ENCODE measurements at regions not wholly inside any gene's neighbourhood (a gene's known extent, or its start where the extent isn't known, plus 50 kb on each side); places are given as distances from the start of the nearest gene placed in this dataset.
A peak's percentile ranks its signal among the peaks of the same experiment; 100 is the strongest.

DNA sequence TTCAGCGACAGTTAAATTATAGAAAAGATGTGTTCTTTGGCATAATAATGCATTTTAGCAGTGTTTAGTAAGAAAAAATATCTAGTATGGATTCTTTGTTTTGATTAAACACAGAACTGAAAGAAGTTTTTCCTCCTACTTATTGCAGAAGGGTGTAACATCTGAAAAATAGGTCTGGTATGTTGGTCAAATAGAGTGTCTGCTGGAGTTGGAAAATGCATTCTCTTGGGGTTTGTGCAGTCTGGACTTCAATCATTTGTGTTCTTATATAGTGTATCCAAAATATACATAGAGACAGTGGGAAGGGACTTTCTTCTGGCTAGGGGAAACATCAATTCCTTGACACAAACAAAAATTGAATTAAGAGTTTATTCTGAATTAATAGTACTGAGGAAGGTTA is 132.4 kb upstream of the MAN1A1 start:
- Histone ChIP-seq H3K27ac (no peak overlapping the region), H3K36me3 (no peaks in the 10 kb centered on the region)
- DNase-seq (ENCODE audit: low read depth in 1 of 2, low spot score in 1 of 2) = no peak

DNA sequence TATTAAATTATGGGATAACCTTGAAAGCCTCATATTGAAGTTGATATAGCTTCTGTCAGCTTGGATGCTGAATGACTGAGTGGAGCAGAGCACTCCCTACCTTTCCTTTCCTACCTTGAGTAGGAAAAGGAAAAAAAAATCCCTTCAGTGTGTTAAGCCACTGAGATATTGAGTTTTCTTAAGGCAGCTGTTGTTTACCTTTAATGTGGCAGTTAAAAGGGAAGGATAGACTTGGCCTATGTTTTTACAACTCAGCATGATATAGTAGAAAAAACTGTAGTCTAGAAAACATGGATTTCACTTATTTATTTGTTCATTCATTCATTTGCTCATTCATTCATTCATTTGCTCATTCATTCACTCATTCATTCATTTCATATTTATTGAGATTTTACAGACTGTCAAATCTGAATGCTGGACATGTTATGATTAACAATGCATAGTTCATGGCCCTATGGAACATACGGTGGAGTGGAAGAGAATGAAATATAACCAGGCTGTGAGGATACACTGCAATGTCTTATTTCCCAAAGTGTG is 131.5 kb upstream of the MAN1A1 start:
- H3K36me3 ChIP-seq = no peaks in the 10 kb centered on the region
- peaks cover 5% of the 10 kb centered on the region for H3K4me1 ChIP-seq (ENCODE audit: low read depth)
- H3K27me3 ChIP-seq = no peaks in the 10 kb centered on the region
- DNase-seq (ENCODE audit: low read depth in 1 of 2, low spot score in 1 of 2) = no peak
- H3K9me3 ChIP-seq (ENCODE audit: low read depth) = no peaks in the 10 kb centered on the region
- no peak overlapping the region for H3K4me3 ChIP-seq
- TF ChIP-seq, protein P1, sequence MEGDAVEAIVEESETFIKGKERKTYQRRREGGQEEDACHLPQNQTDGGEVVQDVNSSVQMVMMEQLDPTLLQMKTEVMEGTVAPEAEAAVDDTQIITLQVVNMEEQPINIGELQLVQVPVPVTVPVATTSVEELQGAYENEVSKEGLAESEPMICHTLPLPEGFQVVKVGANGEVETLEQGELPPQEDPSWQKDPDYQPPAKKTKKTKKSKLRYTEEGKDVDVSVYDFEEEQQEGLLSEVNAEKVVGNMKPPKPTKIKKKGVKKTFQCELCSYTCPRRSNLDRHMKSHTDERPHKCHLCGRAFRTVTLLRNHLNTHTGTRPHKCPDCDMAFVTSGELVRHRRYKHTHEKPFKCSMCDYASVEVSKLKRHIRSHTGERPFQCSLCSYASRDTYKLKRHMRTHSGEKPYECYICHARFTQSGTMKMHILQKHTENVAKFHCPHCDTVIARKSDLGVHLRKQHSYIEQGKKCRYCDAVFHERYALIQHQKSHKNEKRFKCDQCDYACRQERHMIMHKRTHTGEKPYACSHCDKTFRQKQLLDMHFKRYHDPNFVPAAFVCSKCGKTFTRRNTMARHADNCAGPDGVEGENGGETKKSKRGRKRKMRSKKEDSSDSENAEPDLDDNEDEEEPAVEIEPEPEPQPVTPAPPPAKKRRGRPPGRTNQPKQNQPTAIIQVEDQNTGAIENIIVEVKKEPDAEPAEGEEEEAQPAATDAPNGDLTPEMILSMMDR (IDR thresholded peaks at IDR 0.05; ENCODE audit: low read depth, low read length) = no peak
- H3K27ac ChIP-seq = no peak overlapping the region

More for the DNA sequence above, 132.4 kb upstream of the MAN1A1 start:
- TF ChIP-seq, protein P1 (IDR thresholded peaks at IDR 0.05; ENCODE audit: low read depth, low read length) = no peak
- Histone ChIP-seq H3K4me3 (no peak overlapping the region), H3K27me3 (no peaks in the 10 kb centered on the region), H3K9me3 (ENCODE audit: low read depth) (no peaks in the 10 kb centered on the region), H3K4me1 (ENCODE audit: low read depth) (peaks cover 5% of the 10 kb centered on the region)

DNA sequence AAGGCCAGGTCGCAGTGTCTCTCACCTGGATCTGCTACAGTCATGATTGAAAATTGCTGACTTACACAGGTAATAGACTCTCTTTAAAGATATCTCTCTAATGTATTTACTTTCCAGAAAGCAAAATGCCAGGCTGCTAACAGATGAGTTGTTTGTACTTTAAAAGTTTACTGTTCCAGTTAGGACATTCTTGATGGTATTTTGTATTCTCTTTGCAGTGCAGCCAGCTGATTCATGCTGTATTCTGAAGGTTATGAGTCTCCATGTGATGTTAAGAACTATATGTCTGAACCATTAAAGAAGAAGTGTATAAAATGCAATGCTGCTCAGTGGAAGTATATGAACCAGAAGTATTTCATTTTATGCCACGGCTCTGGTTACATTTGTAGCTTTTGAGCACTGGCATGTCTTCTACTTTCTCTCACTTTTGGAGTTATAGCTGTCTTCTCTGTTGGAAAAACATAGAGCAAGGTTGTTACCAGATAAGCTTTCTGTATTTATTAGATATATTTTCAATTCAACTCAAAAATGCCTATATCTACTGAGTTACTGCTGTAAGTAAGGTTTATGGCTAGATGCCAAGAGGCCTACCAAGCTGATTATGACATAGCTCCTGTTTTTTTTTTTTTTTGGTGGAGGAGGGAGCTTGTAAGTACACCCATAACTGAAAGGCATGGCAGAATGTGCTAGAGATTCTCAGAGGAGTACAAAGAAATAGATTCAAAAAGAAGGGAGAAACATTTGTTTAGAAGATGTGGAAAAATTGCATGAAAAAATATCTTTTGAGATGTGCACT is 130.5 kb upstream of the MAN1A1 start:
- H3K36me3 ChIP-seq = no peaks in the 10 kb centered on the region
- no peak overlapping the region for H3K4me3 ChIP-seq
- TF ChIP-seq, protein P1 (IDR thresholded peaks at IDR 0.05; ENCODE audit: low read depth, low read length) = no peak
- DNase-seq (ENCODE audit: low read depth in 1 of 2, low spot score in 1 of 2) = peak in 1 of 2 donors; percentile 86
- H3K9me3 ChIP-seq (ENCODE audit: low read depth) = no peaks in the 10 kb centered on the region
- H3K4me1 ChIP-seq (ENCODE audit: low read depth) = peaks cover 5% of the 10 kb centered on the region
- H3K27ac ChIP-seq = no peak overlapping the region
- no peaks in the 10 kb centered on the region for H3K27me3 ChIP-seq

DNA sequence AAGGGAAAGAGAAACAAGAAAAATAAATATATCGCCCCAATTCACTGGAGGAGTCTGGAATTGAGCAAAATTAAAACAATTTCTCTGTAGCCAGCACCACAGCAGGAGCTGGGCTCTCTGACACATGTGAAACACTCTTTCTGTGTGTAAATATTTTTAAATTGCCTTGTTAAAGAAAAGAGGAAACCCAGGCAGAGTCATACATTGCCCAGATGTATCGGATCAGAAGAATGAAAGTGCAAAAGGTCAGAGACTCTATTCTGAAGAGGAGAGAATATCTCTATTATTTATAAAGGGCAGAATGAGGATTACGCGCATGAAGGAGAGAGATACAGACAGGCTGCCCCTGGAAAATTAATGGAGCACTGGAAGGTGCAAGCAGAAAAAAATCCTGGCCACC is 127.0 kb upstream of the MAN1A1 start:
- Histone ChIP-seq H3K4me3 (no peak overlapping the region), H3K27me3 (no peaks in the 10 kb centered on the region), H3K36me3 (no peaks in the 10 kb centered on the region), H3K9me3 (ENCODE audit: low read depth) (no peaks in the 10 kb centered on the region), H3K27ac (no peak overlapping the region), H3K4me1 (ENCODE audit: low read depth) (no peaks in the 10 kb centered on the region)
- TF ChIP-seq, protein P1 (IDR thresholded peaks at IDR 0.05; ENCODE audit: low read depth, low read length) = no peak
- no peak for DNase-seq (ENCODE audit: low read depth in 1 of 2, low spot score in 1 of 2)

DNA sequence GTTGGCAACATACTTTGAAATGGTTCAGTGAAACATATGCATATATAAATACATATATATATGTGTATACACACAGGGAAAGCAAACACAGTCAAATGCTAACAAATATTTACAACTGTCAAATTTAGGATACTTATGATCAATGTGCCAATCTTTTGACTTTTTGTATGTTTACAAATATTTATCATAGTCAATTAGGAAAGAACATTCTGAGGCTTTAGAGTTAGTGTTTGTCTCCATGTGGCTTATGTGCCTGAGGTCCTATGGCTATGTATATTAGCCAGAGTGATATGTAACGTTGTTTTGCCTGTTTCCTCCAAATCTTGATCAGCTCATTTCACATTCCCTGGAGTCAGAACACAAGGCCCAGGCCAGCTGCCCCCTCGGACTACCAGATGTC is 126.5 kb upstream of the MAN1A1 start:
- Histone ChIP-seq H3K4me1 (ENCODE audit: low read depth) (no peaks in the 10 kb centered on the region), H3K9me3 (ENCODE audit: low read depth) (no peaks in the 10 kb centered on the region), H3K27ac (no peak overlapping the region), H3K36me3 (no peaks in the 10 kb centered on the region), H3K4me3 (no peak overlapping the region), H3K27me3 (no peaks in the 10 kb centered on the region)
- TF ChIP-seq, protein P1 (IDR thresholded peaks at IDR 0.05; ENCODE audit: low read depth, low read length) = no peak
- DNase-seq (ENCODE audit: low read depth in 1 of 2, low spot score in 1 of 2) = no peak

All from cardiac muscle cell (in vitro differentiated cells and primary cell).